MM.1S (cell line): ENCODE measurements at regions not wholly inside any gene's neighbourhood (a gene's known extent, or its start where the extent isn't known, plus 50 kb on each side); places are given as distances from the start of the nearest gene placed in this dataset.

ENCODE experiments used
- DNase-seq: peaks from one replicate; pipeline ENCODE4 v3.0.0-alpha.2; 2015
- H2AFZ ChIP-seq: fragments of 300-600 bp; sonication (generic); 2 replicates; pipeline ENCODE4 v1.6.0; 2016; ENCODE audit warnings: antibody characterized with exemption, low read length
- H3F3A ChIP-seq: fragments of 300-600 bp; sonication (generic); 2 replicates; pipeline ENCODE4 v1.6.1; 2016; ENCODE audit warnings: mild to moderate bottlenecking, antibody characterized with exemption, low read length, moderate library complexity, mixed read lengths; ENCODE audit not compliant: insufficient read depth
- H3K27ac ChIP-seq: fragments of 300-600 bp; sonication (generic); 2 replicates; pipeline ENCODE4 v1.5.1; 2016; ENCODE audit warnings: mild to moderate bottlenecking, low read length
- H3K27me3 ChIP-seq: fragments of 300-600 bp; sonication (generic); replicated peaks from 2 replicates; pipeline ENCODE4 v1.6.0; 2016; ENCODE audit warnings: low read length; ENCODE audit not compliant: insufficient read depth
- H3K36me3 ChIP-seq: fragments of 300-600 bp; sonication (generic); replicated peaks from 2 replicates; pipeline ENCODE4 v1.6.1; 2016; ENCODE audit warnings: mild to moderate bottlenecking, low read length, mixed read lengths; ENCODE audit not compliant: insufficient read depth
- H3K4me1 ChIP-seq: fragments of 300-600 bp; sonication (generic); 2 replicates; pipeline ENCODE4 v1.6.1; 2016; ENCODE audit warnings: low read length, mixed read lengths
- H3K4me2 ChIP-seq: fragments of 300-600 bp; sonication (generic); 2 replicates; pipeline ENCODE4 v1.6.0; 2016; ENCODE audit warnings: low read depth, low read length
- H3K4me3 ChIP-seq: fragments of 300-600 bp; sonication (generic); 2 replicates; pipeline ENCODE4 v1.5.1; 2016; ENCODE audit warnings: low read length, mixed read lengths
- H3K79me2 ChIP-seq: fragments of 300-600 bp; sonication (generic); 2 replicates; pipeline ENCODE4 v1.6.1; 2016; ENCODE audit warnings: mixed run types, low read length, mixed read lengths
- H3K9ac ChIP-seq: fragments of 300-600 bp; sonication (generic); 2 replicates; pipeline ENCODE4 v1.6.1; 2016; ENCODE audit warnings: low read length, mixed read lengths
- H3K9me2 ChIP-seq: fragments of 300-600 bp; sonication (generic); replicated peaks from 2 replicates; pipeline ENCODE4 v1.6.1; 2016; ENCODE audit warnings: mild to moderate bottlenecking, low read length, mixed read lengths; ENCODE audit not compliant: insufficient read depth
- H3K9me3 ChIP-seq: fragments of 300-600 bp; sonication (generic); replicated peaks from 2 replicates; pipeline ENCODE4 v1.6.1; 2016; ENCODE audit warnings: mild to moderate bottlenecking, low read length, mixed read lengths; ENCODE audit not compliant: insufficient read depth
- H4K20me1 ChIP-seq: fragments of 300-600 bp; sonication (generic); 2 replicates; pipeline ENCODE4 v1.6.1; 2016; ENCODE audit warnings: mild to moderate bottlenecking, low read length, moderate library complexity, mixed read lengths; ENCODE audit not compliant: insufficient read depth
- EZH2 ChIP-seq: fragments of 300-600 bp; sonication (generic); optimal IDR thresholded peaks from 2 replicates; pipeline ENCODE3; 2017; ENCODE audit warnings: low read depth, mild to moderate bottlenecking, antibody characterized with exemption, low read length, mixed read lengths
- EZH2phosphoT487 ChIP-seq: fragments of 300-600 bp; sonication (generic); IDR thresholded peaks from 2 replicates; pipeline ENCODE4 v1.6.1; 2018; ENCODE audit warnings: antibody characterized with exemption, low read length
- TF ChIP-seq, protein P1 (sequence below): fragments of 300-600 bp; sonication (generic); IDR thresholded peaks from 2 replicates; pipeline ENCODE4 v1.5.1; 2016; ENCODE audit warnings: antibody characterized with exemption, low read length, mixed read lengths

DNA sequence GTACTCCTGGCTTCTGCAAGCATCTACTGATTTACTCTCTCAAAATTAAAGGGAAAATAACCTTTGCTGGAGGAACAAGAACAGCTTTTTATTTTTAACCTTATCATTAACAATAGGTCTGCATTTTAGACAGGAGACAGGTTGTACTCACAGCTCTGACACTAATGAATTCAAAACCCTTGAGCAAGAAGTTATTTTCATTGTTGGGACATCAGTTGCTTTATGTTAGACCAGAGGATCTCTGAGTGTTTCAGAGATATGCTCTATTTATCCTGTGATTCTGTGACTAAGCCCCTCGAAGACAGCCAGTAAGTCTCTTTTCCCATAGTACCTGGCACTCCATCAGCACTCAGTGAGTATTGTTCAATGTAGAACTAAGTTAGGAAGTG is 190.2 kb upstream of the PCSK5 start:
- no peak overlapping the region for H2AFZ ChIP-seq
- H3K9me2 ChIP-seq, result no peaks in the 10 kb centered on the region
- H3K4me1 ChIP-seq, result no peaks in the 10 kb centered on the region
- no peak overlapping the region for H3K9ac ChIP-seq
- no peaks in the 10 kb centered on the region for H4K20me1 ChIP-seq
- no peaks in the 10 kb centered on the region for H3K9me3 ChIP-seq
- H3F3A ChIP-seq, result no peaks in the 10 kb centered on the region
- H3K4me2 ChIP-seq, result no peak overlapping the region
- no peak overlapping the region for H3K4me3 ChIP-seq
- DNase-seq, result no peak
- no peaks in the 10 kb centered on the region for H3K27me3 ChIP-seq
- no peaks in the 10 kb centered on the region for H3K36me3 ChIP-seq
- H3K27ac ChIP-seq, result no peak overlapping the region
- TF ChIP-seq EZH2, result no peak
- TF ChIP-seq EZH2phosphoT487, result no peak
- H3K79me2 ChIP-seq, result no peaks in the 10 kb centered on the region

DNA sequence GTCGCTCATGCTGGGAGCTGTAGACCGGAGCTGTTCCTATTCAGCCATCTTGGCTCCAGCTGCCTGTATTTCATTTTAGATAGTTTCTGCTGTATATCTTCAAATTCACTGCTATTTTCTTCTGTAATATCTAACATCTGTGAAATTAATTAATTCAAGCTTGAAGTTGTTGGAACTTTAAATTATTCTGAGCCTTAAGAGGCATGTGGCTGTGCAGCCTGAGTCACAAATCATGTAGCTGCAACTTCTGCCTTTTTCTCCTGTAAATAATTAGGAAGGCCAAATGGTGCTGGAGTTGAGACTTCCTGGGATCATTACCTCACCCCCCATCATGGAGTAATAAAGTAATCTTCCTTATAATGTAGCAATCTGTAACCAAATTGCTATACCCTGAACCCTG is 183.3 kb upstream of the PCSK5 start:
- H4K20me1 ChIP-seq, result no peaks in the 10 kb centered on the region
- H3F3A ChIP-seq, result no peaks in the 10 kb centered on the region
- no peaks in the 10 kb centered on the region for H3K79me2 ChIP-seq
- H3K4me2 ChIP-seq, result no peak overlapping the region
- H3K9ac ChIP-seq, result no peak overlapping the region
- no peaks in the 10 kb centered on the region for H3K9me2 ChIP-seq
- no peaks in the 10 kb centered on the region for H3K36me3 ChIP-seq
- H3K4me3 ChIP-seq, result no peak overlapping the region
- H3K9me3 ChIP-seq, result no peaks in the 10 kb centered on the region
- H3K27ac ChIP-seq, result no peak overlapping the region
- no peak for TF ChIP-seq EZH2phosphoT487
- no peak for TF ChIP-seq EZH2
- TF ChIP-seq, protein P1, sequence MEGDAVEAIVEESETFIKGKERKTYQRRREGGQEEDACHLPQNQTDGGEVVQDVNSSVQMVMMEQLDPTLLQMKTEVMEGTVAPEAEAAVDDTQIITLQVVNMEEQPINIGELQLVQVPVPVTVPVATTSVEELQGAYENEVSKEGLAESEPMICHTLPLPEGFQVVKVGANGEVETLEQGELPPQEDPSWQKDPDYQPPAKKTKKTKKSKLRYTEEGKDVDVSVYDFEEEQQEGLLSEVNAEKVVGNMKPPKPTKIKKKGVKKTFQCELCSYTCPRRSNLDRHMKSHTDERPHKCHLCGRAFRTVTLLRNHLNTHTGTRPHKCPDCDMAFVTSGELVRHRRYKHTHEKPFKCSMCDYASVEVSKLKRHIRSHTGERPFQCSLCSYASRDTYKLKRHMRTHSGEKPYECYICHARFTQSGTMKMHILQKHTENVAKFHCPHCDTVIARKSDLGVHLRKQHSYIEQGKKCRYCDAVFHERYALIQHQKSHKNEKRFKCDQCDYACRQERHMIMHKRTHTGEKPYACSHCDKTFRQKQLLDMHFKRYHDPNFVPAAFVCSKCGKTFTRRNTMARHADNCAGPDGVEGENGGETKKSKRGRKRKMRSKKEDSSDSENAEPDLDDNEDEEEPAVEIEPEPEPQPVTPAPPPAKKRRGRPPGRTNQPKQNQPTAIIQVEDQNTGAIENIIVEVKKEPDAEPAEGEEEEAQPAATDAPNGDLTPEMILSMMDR, result no peak
- no peaks in the 10 kb centered on the region for H3K27me3 ChIP-seq
- H3K4me1 ChIP-seq, result no peaks in the 10 kb centered on the region
- no peak for DNase-seq
- no peak overlapping the region for H2AFZ ChIP-seq

DNA sequence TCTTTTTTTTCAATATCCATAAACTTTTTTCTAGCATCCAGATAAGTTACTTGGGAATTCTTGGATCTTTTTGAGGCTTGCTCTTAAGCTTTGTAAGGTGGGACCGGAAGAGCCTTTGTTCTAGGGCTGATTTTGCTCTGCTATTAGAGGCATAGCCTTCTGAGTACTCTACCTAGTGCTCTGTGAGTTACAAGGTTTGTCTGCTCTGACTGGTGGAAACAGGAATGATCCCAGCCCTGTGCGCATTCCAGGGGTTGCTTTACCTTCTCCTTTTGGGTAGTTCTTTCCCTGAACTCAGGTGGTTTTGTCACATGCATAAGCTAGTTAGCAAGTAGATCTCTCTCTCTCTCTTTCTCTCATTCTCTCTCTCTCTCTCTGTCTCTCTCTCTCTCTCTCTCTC is 180.8 kb upstream of the PCSK5 start:
- DNase-seq, result no peak
- Histone ChIP-seq H3K27ac (no peak overlapping the region), H3K4me2 (no peak overlapping the region)

DNA sequence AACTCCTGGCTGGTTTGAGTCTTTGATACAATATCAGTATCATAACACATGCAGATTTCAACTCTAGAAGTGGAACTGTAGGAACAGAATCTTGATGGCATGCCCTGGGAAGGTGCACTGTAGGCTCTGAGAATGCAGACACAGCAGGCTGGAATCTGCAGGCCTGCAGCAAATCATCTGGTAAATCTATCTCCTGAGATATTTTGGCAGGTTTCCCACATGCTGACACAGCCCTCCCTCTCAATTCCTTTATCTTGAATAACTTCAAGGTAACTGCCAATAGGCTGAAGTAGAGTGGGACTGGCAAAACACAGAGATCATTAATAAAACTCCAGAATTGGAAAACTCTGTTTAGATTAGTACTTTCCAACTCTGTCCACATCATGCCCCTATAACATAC is 177.8 kb upstream of the PCSK5 start:
- Histone ChIP-seq H3K9ac (no peak overlapping the region), H4K20me1 (no peaks in the 10 kb centered on the region), H3K4me1 (no peaks in the 10 kb centered on the region), H3K9me2 (no peaks in the 10 kb centered on the region), H3K27ac (no peak overlapping the region), H3K4me2 (no peak overlapping the region), H3K36me3 (no peaks in the 10 kb centered on the region), H3K27me3 (no peaks in the 10 kb centered on the region), H3F3A (no peaks in the 10 kb centered on the region), H3K4me3 (no peak overlapping the region), H3K9me3 (no peaks in the 10 kb centered on the region), H2AFZ (no peak overlapping the region), H3K79me2 (no peaks in the 10 kb centered on the region)
- TF ChIP-seq, protein P1, result no peak
- TF ChIP-seq EZH2 (no peak), EZH2phosphoT487 (no peak)
- no peak for DNase-seq

More for the DNA sequence above, 180.8 kb upstream of the PCSK5 start:
- Histone ChIP-seq H3K36me3 (no peaks in the 10 kb centered on the region), H3K4me1 (no peaks in the 10 kb centered on the region), H3K27me3 (no peaks in the 10 kb centered on the region), H3K9me2 (no peaks in the 10 kb centered on the region), H4K20me1 (no peaks in the 10 kb centered on the region), H3K79me2 (no peaks in the 10 kb centered on the region), H2AFZ (no peak overlapping the region), H3F3A (no peaks in the 10 kb centered on the region), H3K9ac (no peak overlapping the region), H3K4me3 (no peak overlapping the region), H3K9me3 (no peaks in the 10 kb centered on the region)
- TF ChIP-seq, protein P1, result no peak
- TF ChIP-seq EZH2phosphoT487 (no peak), EZH2 (no peak)
